ENCODE measurements at regions not wholly inside any gene's neighbourhood (a gene's known extent, or its start where the extent isn't known, plus 50 kb on each side); places are given as distances from the start of the nearest gene placed in this dataset.
A peak's percentile ranks its signal among the peaks of the same experiment; 100 is the strongest.

GRCh38 chr16:65196420-65197075 is 74.7 kb upstream of the CDH11 start:
- DNase-seq (ENCODE audit: low read depth in 2 of 2): no peak

DNA sequence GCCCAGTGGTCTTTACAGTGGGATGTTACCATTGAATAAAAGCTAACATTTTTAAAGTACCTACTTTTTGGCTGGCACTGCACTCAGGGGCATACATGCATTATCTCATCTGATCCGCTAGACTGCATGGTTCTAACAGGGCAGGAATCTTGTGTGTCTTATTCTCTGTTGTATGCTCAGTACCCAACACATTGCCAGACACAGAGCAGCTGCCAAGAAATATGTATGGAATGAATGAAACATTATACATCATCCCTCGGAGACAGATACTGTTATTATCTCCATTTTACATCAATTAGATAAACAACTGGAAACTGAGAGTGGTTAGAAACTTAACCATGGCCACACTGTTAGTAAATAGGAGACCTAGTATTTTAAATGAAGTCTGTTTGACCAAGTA is 74.1 kb upstream of the CDH11 start:
- DNase-seq (ENCODE audit: low read depth in 2 of 2): no peak

GRCh38 chr16:65185241-65185778 is 63.4 kb upstream of the CDH11 start:
- DNase-seq (ENCODE audit: low read depth in 2 of 2): no peak

GRCh38 chr16:65181071-65181561 is 59.3 kb upstream of the CDH11 start:
- DNase-seq (ENCODE audit: low read depth in 2 of 2): no peak

DNA sequence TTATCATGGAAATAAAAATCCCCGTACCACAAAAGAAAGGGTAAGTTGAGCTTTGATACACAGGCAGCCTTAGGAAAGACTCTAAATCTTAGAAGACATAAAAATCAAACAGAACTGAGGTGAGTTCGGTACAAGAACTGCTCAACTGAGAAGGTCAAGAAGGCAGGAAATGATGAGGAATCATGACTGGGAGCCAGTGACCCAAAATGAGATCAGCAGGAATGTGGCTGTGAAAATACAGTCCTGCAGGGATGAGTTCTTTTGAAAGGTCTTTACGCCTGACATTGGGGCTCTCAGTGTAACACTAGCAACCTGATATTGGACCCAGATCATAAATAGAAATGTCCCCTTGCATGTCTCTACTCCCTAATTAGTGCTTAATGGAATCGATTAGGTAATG is 56.3 kb upstream of the CDH11 start:
- peak in 1 of 2 donors; percentile 1 for DNase-seq (ENCODE audit: low read depth in 2 of 2)

DNA sequence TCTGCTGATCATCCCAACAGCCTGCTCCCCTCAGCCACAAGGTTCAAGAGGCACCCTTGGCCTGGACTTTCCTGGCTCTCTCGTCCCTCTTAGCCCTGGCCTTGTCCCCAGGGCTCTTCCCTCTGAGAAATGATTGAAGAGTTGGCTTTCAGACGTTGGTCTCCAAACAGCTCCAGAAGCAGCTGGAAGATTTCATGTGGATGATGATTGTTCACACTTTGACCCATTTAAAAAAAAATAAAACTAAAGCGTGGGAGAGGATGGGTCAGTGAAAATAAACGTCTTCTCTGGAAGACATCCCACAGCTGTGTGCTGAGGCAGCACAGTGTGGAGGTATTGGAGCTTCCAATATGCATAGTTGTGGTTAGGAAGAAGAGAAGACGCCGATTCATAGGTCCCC is 54.7 kb upstream of the CDH11 start:
- DNase-seq (ENCODE audit: low read depth in 2 of 2): no peak

GRCh38 chr16:65172356-65172755 is 50.5 kb upstream of the CDH11 start:
- DNase-seq (ENCODE audit: low read depth in 2 of 2): no peak

All from lung microvascular endothelial cell (primary cell).